ENCODE measurements at regions not wholly inside any gene's neighbourhood (a gene's known extent, or its start where the extent isn't known, plus 50 kb on each side); places are given as distances from the start of the nearest gene placed in this dataset.

DNA sequence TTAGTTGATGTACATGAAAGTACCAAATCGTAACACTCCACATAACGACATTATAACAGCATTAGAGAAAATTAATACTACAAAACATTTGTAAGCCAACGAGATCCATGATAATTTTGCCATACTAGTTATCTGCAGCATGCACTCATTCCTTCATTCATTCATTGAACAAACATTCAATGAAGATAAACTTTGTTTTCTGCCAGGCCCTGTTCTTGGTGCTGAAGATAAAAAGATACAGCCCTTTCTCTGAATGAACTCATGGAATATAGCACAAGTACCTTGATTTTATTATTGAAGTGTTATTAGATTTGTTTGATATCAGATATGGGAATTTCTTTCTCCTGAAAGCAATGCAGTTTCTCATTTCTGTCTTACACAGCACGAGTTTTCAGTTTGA lies 524.0 kb downstream of the TFAP2A start:
- H4K8ac ChIP-seq (ENCODE audit: low read depth, low read length) = no peak overlapping the region

DNA sequence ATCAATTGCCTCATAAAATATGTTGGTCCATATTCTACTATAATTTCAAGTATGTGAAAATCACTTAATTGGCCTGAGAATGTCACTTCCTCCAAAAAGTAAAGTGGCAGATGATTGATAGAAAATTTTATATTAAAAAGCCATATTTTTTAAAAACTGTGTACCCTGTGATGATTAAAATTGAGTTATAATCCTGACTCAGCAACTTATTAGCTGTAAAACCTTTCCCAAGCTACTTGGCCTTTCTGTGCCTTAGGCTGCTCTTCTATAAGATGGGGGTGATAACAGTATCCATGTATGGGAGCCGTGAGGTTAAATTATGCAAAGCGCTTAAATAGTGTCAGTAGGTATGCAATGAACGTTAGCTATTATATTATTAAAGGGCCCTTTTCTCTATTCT lies 524.4 kb downstream of the TFAP2A start:
- Histone ChIP-seq H2BK5ac (ENCODE audit: low read depth, low read length, poor library complexity) (no peak overlapping the region), H3K79me1 (ENCODE audit: low read length) (no peaks in the 10 kb centered on the region), H3K27ac (ENCODE audit: low read depth, low read length) (no peak overlapping the region), H4K8ac (ENCODE audit: low read depth, low read length) (no peak overlapping the region), H4K91ac (ENCODE audit: low read depth, low read length) (no peak overlapping the region), H2AFZ (ENCODE audit: insufficient read depth, low read length, poor library complexity) (no peak overlapping the region), H3K23ac (ENCODE audit: low read length) (no peak overlapping the region), H2BK120ac (ENCODE audit: insufficient read depth, low read length, poor library complexity) (no peak overlapping the region), H3K4ac (ENCODE audit: low read depth, low read length) (no peak overlapping the region), H4K12ac (ENCODE audit: low read depth, low read length) (no peak overlapping the region), H3K4me3 (ENCODE audit: low read depth, low read length) (no peak overlapping the region), H2AK5ac (ENCODE audit: low read length) (no peak overlapping the region), H3K14ac (ENCODE audit: low read length) (no peak overlapping the region), H3K27me3 (ENCODE audit: insufficient read depth, low read length) (no peaks in the 10 kb centered on the region), H3K4me1 (ENCODE audit: control insufficient read depth in 1 of 2, insufficient read depth in 2 of 2, low read length in 2 of 2) (no peaks in the 10 kb centered on the region), H3K79me2 (ENCODE audit: control insufficient read depth, insufficient read depth, low read length, poor library complexity) (no peaks in the 10 kb centered on the region), H2BK12ac (ENCODE audit: low read length) (no peak overlapping the region), H3K36me3 (ENCODE audit: control insufficient read depth in 1 of 2, insufficient read depth in 2 of 2, low read length in 2 of 2) (no peaks in the 10 kb centered on the region), H3K18ac (ENCODE audit: low read length) (no peak overlapping the region), H3K9me3 (ENCODE audit: insufficient read depth, low read depth, low read length) (no peaks in the 10 kb centered on the region), H3K9ac (ENCODE audit: low read length) (no peak overlapping the region), H3K4me2 (ENCODE audit: low read length) (no peak overlapping the region)
- whole genome bisulfite sequencing (ENCODE audit: extremely low coverage, insufficient coverage, insufficient read length) = no CpG with 5 or more reads among the region's 3 CpGs
- peak in 1 of 2 donors; percentile 8 for DNase-seq

More for the DNA sequence above, 524.0 kb downstream of the TFAP2A start:
- no peak for DNase-seq
- no peak overlapping the region for H2BK12ac ChIP-seq (ENCODE audit: low read length)
- H2AK5ac ChIP-seq (ENCODE audit: low read length) = no peak overlapping the region
- H3K4me3 ChIP-seq (ENCODE audit: low read depth, low read length) = no peak overlapping the region
- H3K27ac ChIP-seq (ENCODE audit: low read depth, low read length) = no peak overlapping the region
- no peaks in the 10 kb centered on the region for H3K79me2 ChIP-seq (ENCODE audit: control insufficient read depth, insufficient read depth, low read length, poor library complexity)
- H2BK5ac ChIP-seq (ENCODE audit: low read depth, low read length, poor library complexity) = no peak overlapping the region
- H4K91ac ChIP-seq (ENCODE audit: low read depth, low read length) = no peak overlapping the region
- H3K79me1 ChIP-seq (ENCODE audit: low read length) = no peaks in the 10 kb centered on the region
- H3K9me3 ChIP-seq (ENCODE audit: insufficient read depth, low read depth, low read length) = no peaks in the 10 kb centered on the region
- no peak overlapping the region for H2BK120ac ChIP-seq (ENCODE audit: insufficient read depth, low read length, poor library complexity)
- WGBS (ENCODE audit: extremely low coverage, insufficient coverage, insufficient read length) = no CpG with 5 or more reads among the region's 4 CpGs
- no peaks in the 10 kb centered on the region for H3K36me3 ChIP-seq (ENCODE audit: control insufficient read depth in 1 of 2, insufficient read depth in 2 of 2, low read length in 2 of 2)
- H3K4me1 ChIP-seq (ENCODE audit: control insufficient read depth in 1 of 2, insufficient read depth in 2 of 2, low read length in 2 of 2) = no peaks in the 10 kb centered on the region
- no peak overlapping the region for H2AFZ ChIP-seq (ENCODE audit: insufficient read depth, low read length, poor library complexity)
- no peak overlapping the region for H3K18ac ChIP-seq (ENCODE audit: low read length)
- no peak overlapping the region for H3K4ac ChIP-seq (ENCODE audit: low read depth, low read length)
- no peak overlapping the region for H3K4me2 ChIP-seq (ENCODE audit: low read length)
- no peak overlapping the region for H3K14ac ChIP-seq (ENCODE audit: low read length)
- H4K12ac ChIP-seq (ENCODE audit: low read depth, low read length) = no peak overlapping the region
- no peaks in the 10 kb centered on the region for H3K27me3 ChIP-seq (ENCODE audit: insufficient read depth, low read length)
- no peak overlapping the region for H3K9ac ChIP-seq (ENCODE audit: low read length)
- H3K23ac ChIP-seq (ENCODE audit: low read length) = no peak overlapping the region

DNA sequence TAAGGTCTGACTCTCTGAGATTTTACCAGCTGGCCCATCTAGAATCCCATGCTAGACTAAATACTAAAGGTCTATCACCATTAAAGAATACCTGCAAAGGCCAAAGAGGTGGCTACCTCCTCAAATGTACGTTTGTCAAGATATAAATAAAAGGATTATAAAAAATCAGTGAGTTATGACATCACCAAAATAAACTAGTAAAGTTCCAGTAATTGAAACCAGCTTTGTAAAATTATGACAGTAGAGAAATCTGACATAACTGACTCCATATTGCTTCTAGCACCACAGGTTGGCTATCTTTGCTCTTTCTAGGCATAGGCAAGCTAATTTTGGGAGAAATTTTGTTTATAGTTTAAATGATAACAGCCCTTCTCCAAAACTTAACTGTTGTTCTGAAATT lies 536.3 kb downstream of the TFAP2A start:
- no CpG with 5 or more reads among the region's 1 CpG for WGBS (ENCODE audit: extremely low coverage, insufficient coverage, insufficient read length)
- no peaks in the 10 kb centered on the region for H3K79me1 ChIP-seq (ENCODE audit: low read length)

DNA sequence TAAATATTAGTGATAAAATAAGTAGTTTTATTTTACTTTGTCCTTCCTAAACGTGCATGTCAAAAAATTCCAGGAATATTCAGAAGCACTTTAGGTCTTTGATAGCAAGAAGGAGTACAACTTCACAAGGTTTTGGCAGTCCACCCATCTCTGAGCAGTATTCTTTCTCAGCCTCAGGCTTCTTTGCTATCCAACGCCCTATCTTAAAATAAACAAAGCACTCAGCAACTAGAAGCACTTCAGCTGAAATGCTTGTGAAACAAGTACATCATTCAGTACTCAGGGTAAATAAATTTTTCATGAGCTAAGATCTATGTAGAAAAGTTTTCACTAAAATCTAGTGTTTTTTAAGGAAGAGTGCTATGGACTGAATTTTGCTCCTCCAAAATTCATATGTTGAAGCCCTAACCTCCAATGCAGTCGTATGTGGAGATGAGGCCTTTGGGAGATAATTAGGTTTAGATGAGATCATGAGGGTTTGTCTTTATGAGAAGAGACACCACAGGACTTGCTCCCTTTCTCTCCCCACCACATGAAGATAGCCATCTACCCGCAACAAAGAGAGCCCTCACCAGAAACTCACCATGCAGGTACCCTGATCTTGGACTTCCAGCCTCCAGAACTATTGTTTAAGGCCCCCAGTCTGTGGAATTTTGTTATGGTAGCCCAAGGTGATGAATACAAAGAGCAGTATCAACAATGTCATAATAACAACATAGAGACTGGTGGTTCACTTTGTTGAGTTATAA lies 539.1 kb downstream of the TFAP2A start:
- Histone ChIP-seq H3K79me2 (ENCODE audit: control insufficient read depth, insufficient read depth, low read length, poor library complexity) (no peaks in the 10 kb centered on the region), H3K27ac (ENCODE audit: low read depth, low read length) (no peak overlapping the region), H2BK120ac (ENCODE audit: insufficient read depth, low read length, poor library complexity) (no peak overlapping the region), H3K27me3 (ENCODE audit: insufficient read depth, low read length) (no peaks in the 10 kb centered on the region), H3K14ac (ENCODE audit: low read length) (no peak overlapping the region), H3K79me1 (ENCODE audit: low read length) (no peaks in the 10 kb centered on the region), H4K12ac (ENCODE audit: low read depth, low read length) (no peak overlapping the region), H2AK5ac (ENCODE audit: low read length) (no peak overlapping the region), H3K4ac (ENCODE audit: low read depth, low read length) (no peak overlapping the region), H2AFZ (ENCODE audit: insufficient read depth, low read length, poor library complexity) (no peak overlapping the region), H3K4me1 (ENCODE audit: control insufficient read depth in 1 of 2, insufficient read depth in 2 of 2, low read length in 2 of 2) (no peaks in the 10 kb centered on the region), H4K8ac (ENCODE audit: low read depth, low read length) (no peak overlapping the region), H3K4me2 (ENCODE audit: low read length) (no peak overlapping the region), H3K18ac (ENCODE audit: low read length) (no peak overlapping the region), H3K4me3 (ENCODE audit: low read depth, low read length) (no peak overlapping the region), H3K23ac (ENCODE audit: low read length) (no peak overlapping the region), H3K9ac (ENCODE audit: low read length) (no peak overlapping the region), H3K36me3 (ENCODE audit: control insufficient read depth in 1 of 2, insufficient read depth in 2 of 2, low read length in 2 of 2) (no peaks in the 10 kb centered on the region), H2BK5ac (ENCODE audit: low read depth, low read length, poor library complexity) (no peak overlapping the region), H4K91ac (ENCODE audit: low read depth, low read length) (no peak overlapping the region), H2BK12ac (ENCODE audit: low read length) (no peak overlapping the region), H3K9me3 (ENCODE audit: insufficient read depth, low read depth, low read length) (no peaks in the 10 kb centered on the region)
- peak; percentile 85 to 95 for DNase-seq
- no CpG with 5 or more reads among the region's 4 CpGs for whole genome bisulfite sequencing (ENCODE audit: extremely low coverage, insufficient coverage, insufficient read length)

More for the DNA sequence above, 536.3 kb downstream of the TFAP2A start:
- Histone ChIP-seq H2BK120ac (ENCODE audit: insufficient read depth, low read length, poor library complexity) (no peak overlapping the region), H4K12ac (ENCODE audit: low read depth, low read length) (no peak overlapping the region), H3K23ac (ENCODE audit: low read length) (no peak overlapping the region), H3K4ac (ENCODE audit: low read depth, low read length) (no peak overlapping the region), H3K27ac (ENCODE audit: low read depth, low read length) (no peak overlapping the region), H3K79me2 (ENCODE audit: control insufficient read depth, insufficient read depth, low read length, poor library complexity) (no peaks in the 10 kb centered on the region), H3K36me3 (ENCODE audit: control insufficient read depth in 1 of 2, insufficient read depth in 2 of 2, low read length in 2 of 2) (no peaks in the 10 kb centered on the region), H3K4me3 (ENCODE audit: low read depth, low read length) (no peak overlapping the region), H3K4me1 (ENCODE audit: control insufficient read depth in 1 of 2, insufficient read depth in 2 of 2, low read length in 2 of 2) (no peaks in the 10 kb centered on the region), H3K14ac (ENCODE audit: low read length) (no peak overlapping the region), H3K27me3 (ENCODE audit: insufficient read depth, low read length) (no peaks in the 10 kb centered on the region), H2BK5ac (ENCODE audit: low read depth, low read length, poor library complexity) (no peak overlapping the region), H3K9me3 (ENCODE audit: insufficient read depth, low read depth, low read length) (peaks cover 3% of the 10 kb centered on the region), H4K8ac (ENCODE audit: low read depth, low read length) (no peak overlapping the region), H2AFZ (ENCODE audit: insufficient read depth, low read length, poor library complexity) (no peak overlapping the region), H2BK12ac (ENCODE audit: low read length) (no peak overlapping the region), H2AK5ac (ENCODE audit: low read length) (no peak overlapping the region), H3K18ac (ENCODE audit: low read length) (no peak overlapping the region), H3K9ac (ENCODE audit: low read length) (no peak overlapping the region), H4K91ac (ENCODE audit: low read depth, low read length) (no peak overlapping the region), H3K4me2 (ENCODE audit: low read length) (no peak overlapping the region)
- DNase-seq = no peak
